ENCODE measurements at regions not wholly inside any gene's neighbourhood (a gene's known extent, or its start where the extent isn't known, plus 50 kb on each side); places are given as distances from the start of the nearest gene placed in this dataset.

DNA sequence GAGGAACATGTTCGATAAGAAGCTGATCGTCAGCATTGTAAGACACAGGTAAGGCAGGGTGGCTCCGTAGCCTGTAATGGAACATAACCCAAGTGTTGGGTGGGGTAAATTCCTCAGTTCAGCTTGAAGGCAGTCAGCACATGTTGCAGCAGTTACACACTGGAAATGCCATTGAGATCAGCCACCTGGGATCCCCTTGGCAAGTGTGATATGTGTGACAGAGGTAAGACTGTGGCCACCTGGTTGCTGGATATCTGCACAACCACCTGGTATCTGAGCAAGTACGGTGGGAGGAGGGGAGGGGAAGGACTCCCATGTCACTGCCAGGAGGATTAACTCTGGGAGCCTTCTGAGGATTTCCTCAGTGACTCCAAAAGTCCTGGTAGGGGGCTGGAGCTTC is 158.0 kb upstream of the CAND1 start:
- no peak for DNase-seq (ENCODE audit: low read depth in 3 of 3, low spot score in 2 of 3)

- no peak for DNase-seq (ENCODE audit: low read depth in 3 of 3, low spot score in 2 of 3)
Observed at GRCh38 chr12:67112586-67112985, 156.6 kb upstream of the CAND1 start.

DNA sequence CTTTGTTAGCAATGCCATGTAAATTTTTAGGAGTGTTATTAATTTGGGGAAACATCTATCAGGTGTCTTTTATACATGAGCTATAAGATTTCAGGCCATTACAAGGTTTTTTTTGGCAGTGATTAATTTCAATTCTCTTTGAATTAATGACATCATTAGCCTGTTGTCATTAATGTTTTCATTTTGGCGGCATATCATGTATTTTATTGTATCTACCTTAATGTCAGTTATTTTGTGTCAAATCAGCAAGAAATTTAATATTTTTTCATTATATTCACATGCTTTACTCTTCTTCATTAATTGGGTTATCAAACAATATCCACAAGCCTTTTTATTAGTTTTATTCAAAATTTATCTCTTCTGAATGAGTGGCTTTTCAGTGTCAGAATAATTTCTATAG is 153.0 kb upstream of the CAND1 start:
- DNase-seq (ENCODE audit: low read depth in 3 of 3, low spot score in 2 of 3), result no peak

DNA sequence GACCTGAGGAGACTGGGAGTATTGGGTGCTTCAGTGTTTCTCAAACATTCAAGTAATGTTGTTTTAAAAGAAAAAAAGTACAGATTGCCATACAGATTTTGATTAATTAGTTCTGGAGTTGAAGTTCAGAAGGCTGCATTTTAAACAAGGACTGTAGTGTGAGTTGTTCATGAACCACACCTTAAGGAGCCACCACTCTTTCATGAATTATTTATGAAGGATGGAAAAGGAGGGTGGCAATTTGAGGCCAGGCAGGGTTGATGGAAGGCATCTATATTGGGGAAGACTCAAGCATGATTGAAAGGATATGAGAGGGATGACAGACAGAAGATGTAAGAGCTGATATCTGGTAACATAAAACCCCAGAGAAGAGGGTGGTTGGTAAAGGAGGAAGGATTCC is 146.6 kb upstream of the CAND1 start:
- DNase-seq (ENCODE audit: low read depth in 3 of 3, low spot score in 2 of 3), result no peak

DNA sequence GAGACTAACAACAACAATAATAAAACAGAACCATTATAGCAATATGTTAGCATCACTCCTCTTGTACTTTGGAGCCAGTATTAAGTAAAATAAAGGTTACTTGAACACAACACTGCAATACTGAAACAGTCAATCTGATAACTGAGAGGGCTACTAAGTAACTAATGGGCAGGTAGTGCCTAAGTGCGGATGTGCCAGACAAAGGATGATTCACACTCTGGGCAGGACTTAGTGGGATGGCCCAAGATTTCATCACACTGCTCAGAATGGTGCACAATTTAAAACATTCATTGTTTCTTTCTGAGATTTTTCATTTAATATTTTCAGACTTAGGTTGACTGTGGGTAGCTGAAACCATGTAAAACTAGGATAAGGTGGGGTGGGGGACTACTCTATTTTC is 131.9 kb upstream of the CAND1 start:
- no peak for DNase-seq (ENCODE audit: low read depth in 3 of 3, low spot score in 2 of 3)

GRCh38 chr12:67141296-67142018 is 127.7 kb upstream of the CAND1 start:
- DNase-seq (ENCODE audit: low read depth in 3 of 3, low spot score in 2 of 3), result no peak

GRCh38 chr12:67145692-67146091 is 123.5 kb upstream of the CAND1 start:
- DNase-seq (ENCODE audit: low read depth in 3 of 3, low spot score in 2 of 3), result no peak

- DNase-seq (ENCODE audit: low read depth in 3 of 3, low spot score in 2 of 3), result no peak
Observed at GRCh38 chr12:67147030-67147429, 122.1 kb upstream of the CAND1 start.

GRCh38 chr12:67147447-67147846 is 121.7 kb upstream of the CAND1 start:
- no peak for DNase-seq (ENCODE audit: low read depth in 3 of 3, low spot score in 2 of 3)

GRCh38 chr12:67148265-67148664 is 120.9 kb upstream of the CAND1 start:
- DNase-seq (ENCODE audit: low read depth in 3 of 3, low spot score in 2 of 3), result no peak

DNA sequence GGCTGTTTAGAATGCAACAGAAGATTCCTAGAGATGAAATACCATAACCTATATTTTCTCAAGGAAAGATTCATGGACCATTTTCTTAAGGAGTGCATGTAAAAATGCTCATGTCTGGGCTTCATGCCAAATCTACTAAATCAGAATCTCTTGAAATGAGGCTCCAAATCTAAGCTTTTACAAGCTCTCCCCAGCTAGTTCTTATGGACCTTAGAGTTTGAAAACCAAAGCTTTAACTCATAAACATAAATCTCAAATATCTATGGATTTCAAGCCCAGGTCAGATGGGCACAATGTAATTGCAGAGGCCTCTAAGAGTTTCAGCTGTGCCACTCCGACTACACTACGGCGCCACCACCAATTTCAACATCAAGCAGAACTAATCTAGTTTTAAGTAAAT is 117.3 kb upstream of the CAND1 start:
- DNase-seq (ENCODE audit: low read depth in 3 of 3, low spot score in 2 of 3), result peak; percentile 26 to 62 (median 42)

DNA sequence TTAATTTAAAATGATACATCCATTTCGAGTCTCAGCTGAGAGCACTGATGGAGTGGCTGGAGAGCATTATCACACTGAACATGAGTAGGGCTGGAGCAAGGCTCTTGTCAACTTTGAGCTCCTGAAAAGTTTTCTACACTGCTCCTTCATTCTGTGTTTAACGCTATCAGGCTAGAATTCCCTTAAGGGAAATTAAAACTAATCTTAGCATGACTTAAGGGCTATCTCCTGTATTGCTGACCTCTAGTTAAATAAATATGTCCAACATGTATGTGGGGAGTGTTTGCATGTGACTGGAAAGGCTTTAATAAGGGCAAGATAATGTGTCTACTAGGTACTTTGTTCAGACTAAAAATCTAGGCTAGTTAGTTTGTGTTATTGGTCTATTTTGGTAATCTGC is 116.7 kb upstream of the CAND1 start:
- peak in 1 of 3 donors; percentile 16 for DNase-seq (ENCODE audit: low read depth in 3 of 3, low spot score in 2 of 3)

GRCh38 chr12:67154901-67155300 is 114.3 kb upstream of the CAND1 start:
- DNase-seq (ENCODE audit: low read depth in 3 of 3, low spot score in 2 of 3), result no peak

GRCh38 chr12:67155863-67156262 is 113.3 kb upstream of the CAND1 start:
- no peak for DNase-seq (ENCODE audit: low read depth in 3 of 3, low spot score in 2 of 3)

DNA sequence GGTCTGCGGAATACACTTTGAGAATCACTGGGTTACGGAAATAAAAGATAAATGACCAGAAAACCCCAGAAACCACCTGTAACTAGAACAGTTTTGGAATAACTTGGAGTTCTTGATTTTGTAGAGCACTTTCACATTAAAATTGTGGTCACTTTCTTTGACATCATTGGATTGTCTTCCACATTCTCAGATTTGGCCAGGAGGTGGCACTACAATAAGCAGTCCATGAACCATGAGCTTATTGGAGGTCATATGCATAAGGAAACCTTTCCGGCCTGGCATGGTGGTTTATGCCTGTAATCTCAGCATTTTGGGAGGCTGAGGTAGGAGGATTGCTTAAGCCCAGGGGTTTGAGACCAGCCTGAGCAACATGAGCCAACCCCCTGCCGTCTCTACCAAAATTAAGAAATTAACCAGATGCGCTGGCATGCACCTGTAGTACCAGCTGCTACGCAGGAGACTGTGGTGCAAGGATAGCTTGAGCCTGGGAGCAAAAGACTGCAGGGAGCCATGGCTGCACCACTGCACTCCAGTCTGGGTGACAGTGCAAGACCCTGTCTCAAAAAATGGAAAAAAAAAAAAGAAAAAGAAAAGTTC is 107.7 kb upstream of the CAND1 start:
- no peak for DNase-seq (ENCODE audit: low read depth in 3 of 3, low spot score in 2 of 3)

DNA sequence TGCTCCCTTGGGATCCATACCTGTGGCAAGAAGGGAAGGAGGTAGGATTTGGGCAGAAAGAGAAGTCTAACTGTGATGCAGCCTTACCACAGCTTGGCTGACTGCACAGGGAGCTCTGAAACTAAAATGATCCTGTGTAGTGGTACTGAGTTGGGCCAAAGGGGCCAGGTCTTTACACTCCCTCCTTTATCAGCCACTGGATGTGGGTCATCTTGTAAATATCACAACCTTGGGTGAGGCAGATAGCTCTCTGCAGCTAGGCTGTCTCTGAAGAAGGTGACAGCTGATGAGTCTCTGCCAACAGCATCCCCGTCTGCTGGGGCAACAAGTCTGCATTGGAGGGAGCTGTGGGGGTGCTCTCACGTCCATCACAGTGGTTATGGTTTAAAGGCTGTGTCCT is 95.9 kb upstream of the CAND1 start:
- DNase-seq (ENCODE audit: low read depth in 3 of 3, low spot score in 2 of 3), result no peak

DNA sequence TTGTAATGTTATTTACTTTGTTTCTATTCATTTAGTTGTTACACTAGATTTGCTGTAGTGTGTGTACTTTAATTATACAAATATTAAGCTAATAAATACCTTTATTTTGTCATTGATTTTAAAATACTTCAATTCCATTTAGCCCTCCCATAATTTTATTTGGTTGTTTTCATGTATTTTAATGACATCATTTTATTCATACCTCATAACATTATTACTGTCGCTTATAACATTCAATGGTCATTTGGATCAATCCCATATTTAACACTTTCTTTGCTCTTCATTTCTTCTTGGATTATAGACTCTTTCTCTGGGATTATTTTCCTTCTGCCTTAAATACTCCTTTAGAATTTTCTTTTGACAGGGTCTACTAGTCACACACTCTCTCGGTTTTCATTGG is 86.6 kb upstream of the CAND1 start:
- no peak for DNase-seq (ENCODE audit: low read depth in 3 of 3, low spot score in 2 of 3)

- DNase-seq (ENCODE audit: low read depth in 3 of 3, low spot score in 2 of 3), result peak; percentile 14 to 32 (median 18)
Observed at GRCh38 chr12:67193704-67194103, 75.5 kb upstream of the CAND1 start.

DNA sequence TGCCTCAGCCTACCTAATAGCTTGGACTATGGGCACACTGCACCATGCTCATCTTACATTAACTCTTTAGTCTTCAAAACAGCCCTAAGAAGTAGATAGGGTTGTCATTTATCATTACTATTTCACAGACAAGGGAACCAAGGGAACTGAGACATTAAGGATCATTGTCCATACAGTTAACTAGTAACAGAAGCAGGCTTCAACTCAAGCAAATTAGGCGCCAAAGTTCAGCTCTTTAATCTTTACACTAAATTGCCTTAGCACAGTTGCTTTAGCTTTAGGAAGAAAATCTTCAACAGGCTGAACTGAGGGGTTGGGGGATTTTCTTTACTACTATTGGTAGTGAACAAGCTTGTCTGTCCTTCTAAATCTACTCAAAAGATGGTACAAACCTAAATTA is 68.8 kb upstream of the CAND1 start:
- DNase-seq (ENCODE audit: low read depth in 3 of 3, low spot score in 2 of 3), result no peak

GRCh38 chr12:67202011-67202677 is 67.0 kb upstream of the CAND1 start:
- DNase-seq (ENCODE audit: low read depth in 3 of 3, low spot score in 2 of 3), result no peak

- DNase-seq (ENCODE audit: low read depth in 3 of 3, low spot score in 2 of 3), result no peak
Observed at GRCh38 chr12:67202678-67203012, 66.5 kb upstream of the CAND1 start.
